Stimulated activated CD8-positive, alpha-beta memory T cell treated with anti-CD3 and anti-CD28 coated beads, Interleukin-12 subunit alpha, Interleukin-12 subunit beta, amount 100 ng/mL, for 1 hour (primary cell): ENCODE measurements at regions not wholly inside any gene's neighbourhood (a gene's known extent, or its start where the extent isn't known, plus 50 kb on each side); places are given as distances from the start of the nearest gene placed in this dataset.
"Not testable (repeated sequence)": the region's sequence is repeated elsewhere in the genome, so short reads cannot be mapped to it uniquely, and the experiment has no call there.

Experiments
- DNase-seq: peaks from one replicate; pipeline ENCODE4 v3.0.0-alpha.2; 2020; ENCODE audit warnings: low read depth

DNA sequence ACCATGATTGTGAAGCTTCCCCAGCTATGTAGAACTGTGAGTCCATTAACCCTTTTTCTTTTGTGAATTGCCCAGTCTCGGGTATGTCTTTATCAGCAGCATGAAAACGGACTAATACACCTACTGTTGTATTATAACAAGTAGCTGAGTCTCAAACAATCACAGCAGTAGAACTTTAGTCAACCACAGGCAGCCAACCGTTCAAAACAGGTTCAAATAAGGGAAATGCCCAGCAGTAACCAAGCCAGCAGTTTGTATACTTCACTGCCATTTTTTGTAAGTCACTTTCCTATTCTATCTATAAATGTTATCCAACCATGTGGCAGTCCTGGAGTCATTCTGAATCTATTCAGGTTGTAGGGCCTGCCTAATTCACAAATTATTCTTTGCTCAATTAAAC is 1560.6 kb upstream of the SLC39A10 start:
- DNase-seq = no peak

DNA sequence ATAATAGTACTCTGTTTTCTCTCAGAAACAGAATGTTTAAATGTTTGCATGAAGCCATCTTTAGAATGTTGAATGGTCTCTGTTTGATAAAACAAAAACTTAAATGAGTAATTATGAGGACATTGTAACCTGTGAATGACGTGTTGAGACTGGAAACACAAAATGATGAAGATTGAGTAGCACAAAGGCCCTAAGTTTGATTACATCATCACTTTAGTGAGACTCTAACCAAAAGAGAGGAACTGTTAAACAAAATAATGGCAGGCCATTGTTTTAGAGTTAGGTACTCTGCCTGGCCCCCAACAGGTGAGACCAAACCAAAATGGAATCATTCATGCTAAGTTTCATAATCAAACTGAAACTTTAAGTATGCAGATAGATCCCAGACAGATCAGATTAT is 1561.7 kb upstream of the SLC39A10 start:
- DNase-seq = no peak

GRCh38 chr2:194090251-194090905 is 1566.6 kb upstream of the SLC39A10 start:
- DNase-seq = no peak

- no peak for DNase-seq
Measured at GRCh38 chr2:194087089-194087958, 1569.7 kb upstream of the SLC39A10 start.

GRCh38 chr2:194086129-194086528 is 1570.9 kb upstream of the SLC39A10 start:
- no peak for DNase-seq

GRCh38 chr2:194079989-194080388 is 1577.0 kb upstream of the SLC39A10 start:
- DNase-seq = no peak

DNA sequence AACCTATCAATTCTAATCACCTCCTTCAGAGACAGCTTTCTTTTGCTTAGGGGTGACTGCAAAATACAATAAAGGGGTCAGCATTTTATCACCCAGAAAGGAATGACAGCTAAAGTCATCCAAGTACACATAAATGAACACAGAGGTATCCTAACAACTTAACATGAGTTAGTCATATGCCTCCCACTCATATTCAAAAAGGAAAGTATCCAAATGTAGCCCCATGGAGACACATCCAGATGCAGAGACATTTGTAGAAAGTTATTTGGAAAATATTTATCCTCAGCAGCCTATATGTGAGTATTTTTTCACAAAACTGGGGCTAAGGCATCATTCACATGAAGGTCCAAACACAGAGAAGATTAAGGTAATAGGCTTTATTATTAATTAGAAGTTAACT is 1579.7 kb upstream of the SLC39A10 start:
- DNase-seq = no peak

GRCh38 chr2:194062401-194062800 is 1594.6 kb upstream of the SLC39A10 start:
- no peak for DNase-seq

- no peak for DNase-seq
Measured at GRCh38 chr2:194060269-194060668, 1596.8 kb upstream of the SLC39A10 start.

DNA sequence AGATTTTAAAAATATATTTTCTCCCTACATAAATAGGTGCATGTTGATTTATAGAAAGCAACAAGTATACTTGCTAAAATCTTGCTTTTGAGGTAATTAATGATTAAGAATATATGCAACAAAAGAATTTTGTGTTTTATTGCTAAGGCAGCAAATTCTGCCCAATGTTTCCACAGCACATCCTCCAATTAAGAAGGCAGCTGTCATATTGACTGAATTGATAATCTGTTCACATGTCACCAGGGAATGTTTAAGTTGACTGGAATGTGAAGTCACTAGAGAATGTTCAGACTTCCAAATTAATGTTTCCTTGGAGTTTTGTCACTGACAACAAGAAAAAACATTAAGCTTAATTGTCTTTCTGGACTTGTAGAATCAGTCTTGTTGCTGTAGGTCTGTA is 1602.7 kb upstream of the SLC39A10 start:
- no peak for DNase-seq

GRCh38 chr2:194044321-194044720 is 1612.7 kb upstream of the SLC39A10 start:
- no peak for DNase-seq

- DNase-seq = not testable (repeated sequence)
Measured at GRCh38 chr2:194021130-194021529, 1635.9 kb upstream of the SLC39A10 start.

DNA sequence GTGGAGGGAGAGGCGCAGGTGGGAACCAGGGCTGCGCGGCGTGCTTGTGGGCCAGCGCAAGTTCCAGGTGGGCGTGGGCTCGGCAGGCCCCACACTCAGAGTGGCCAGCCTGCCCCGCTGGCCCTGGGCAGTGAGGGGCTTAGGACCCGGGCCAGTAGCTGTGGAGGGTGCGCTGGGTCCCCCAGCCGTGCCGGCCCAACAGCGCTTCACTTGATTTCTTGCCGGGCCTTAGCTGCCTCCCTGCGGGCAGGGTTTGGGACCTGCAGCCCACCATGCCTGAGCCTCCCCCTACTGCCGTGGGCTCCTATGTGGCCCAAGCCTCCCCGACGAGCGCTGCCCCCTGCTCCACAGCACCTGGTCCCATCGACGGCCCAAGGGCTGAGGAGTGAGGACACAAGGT is 1636.9 kb upstream of the SLC39A10 start:
- no peak for DNase-seq

GRCh38 chr2:194015751-194016150 is 1641.3 kb upstream of the SLC39A10 start:
- DNase-seq = no peak

- DNase-seq = no peak
Measured at GRCh38 chr2:194014639-194015038, 1642.4 kb upstream of the SLC39A10 start.

DNA sequence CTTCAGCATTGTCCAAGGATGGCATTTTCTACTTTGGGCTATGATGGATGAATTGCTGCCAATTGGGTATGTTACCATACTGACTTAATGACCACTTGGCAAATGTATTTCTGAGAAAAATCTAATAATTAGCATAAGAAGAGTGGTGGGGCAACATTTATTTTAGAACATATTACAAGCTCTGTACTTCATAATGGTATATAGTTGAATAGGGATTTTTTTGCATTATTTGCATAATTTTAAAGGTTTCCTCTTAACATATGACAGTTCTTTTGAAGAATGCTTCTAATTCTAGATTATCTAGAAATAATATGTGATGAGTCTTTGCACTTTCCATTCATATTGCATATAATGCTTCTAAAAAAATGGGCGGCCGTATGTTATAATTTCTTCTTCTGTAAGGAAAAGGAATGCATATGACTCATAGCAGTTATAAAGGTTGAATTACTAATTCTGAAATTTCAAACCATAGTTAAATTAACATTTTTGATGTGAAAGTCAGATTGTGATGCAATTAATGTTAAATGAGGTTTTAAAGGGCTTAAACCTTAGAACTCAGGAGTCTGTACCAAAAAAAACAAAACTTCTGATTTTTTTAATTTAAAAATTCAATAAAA is 1652.3 kb upstream of the SLC39A10 start:
- DNase-seq = no peak

DNA sequence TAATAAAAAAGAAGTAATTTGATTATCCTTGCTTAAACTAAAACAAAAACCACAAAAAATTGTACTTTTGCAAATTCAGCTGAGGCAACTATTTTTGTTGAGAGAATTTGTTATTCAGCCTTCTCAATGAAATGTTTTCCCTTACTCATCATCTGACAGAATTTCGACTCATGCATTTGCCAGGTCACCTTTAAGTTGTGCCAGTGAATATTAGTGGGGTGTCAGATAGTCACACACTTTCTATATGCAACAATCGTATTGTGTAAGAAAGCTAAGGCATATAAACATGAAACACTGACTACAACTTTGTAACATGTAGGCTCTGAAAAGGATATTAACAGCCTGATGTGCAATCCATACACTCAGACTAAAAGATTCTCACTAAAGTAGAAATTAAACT is 1653.1 kb upstream of the SLC39A10 start:
- DNase-seq = no peak

- no peak for DNase-seq
Measured at GRCh38 chr2:194002699-194003368, 1654.2 kb upstream of the SLC39A10 start.

DNA sequence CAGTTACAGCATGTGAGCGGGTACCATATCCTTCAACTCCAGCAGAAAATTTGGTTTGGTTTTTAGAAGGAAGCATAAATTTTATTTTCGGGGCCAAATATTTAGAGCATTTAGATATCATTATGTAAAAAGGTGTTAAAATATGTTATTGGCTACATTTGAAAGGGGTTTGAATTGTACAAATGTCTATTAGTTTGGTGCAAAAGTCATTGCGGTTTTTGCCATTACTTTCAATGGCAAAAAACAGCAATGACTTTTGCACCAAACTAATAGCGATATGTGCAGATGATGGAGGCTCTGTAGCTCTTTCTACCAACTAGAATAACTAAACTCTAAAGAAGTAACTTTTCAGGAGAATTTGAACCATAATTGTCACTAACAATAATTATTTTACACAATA is 1666.2 kb upstream of the SLC39A10 start:
- no peak for DNase-seq

DNA sequence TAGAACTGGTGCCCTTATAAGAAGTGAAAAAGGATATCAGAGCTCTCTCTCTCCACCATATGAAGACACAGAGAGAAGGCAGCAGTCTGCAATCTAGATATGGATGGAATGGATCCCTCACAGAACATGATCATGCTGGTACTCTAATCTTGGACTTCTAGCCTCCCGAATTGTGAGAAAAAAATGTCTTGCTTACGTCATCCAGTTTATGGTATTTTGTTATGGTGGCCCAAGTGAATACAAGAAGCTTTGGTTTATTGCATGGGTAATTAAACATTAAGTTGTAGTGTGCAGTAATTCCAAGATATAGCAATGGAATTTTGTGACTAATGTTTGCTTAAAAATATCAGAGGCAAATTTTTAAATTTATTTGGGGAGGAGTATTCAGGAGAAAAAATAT is 1667.4 kb upstream of the SLC39A10 start:
- DNase-seq = no peak

DNA sequence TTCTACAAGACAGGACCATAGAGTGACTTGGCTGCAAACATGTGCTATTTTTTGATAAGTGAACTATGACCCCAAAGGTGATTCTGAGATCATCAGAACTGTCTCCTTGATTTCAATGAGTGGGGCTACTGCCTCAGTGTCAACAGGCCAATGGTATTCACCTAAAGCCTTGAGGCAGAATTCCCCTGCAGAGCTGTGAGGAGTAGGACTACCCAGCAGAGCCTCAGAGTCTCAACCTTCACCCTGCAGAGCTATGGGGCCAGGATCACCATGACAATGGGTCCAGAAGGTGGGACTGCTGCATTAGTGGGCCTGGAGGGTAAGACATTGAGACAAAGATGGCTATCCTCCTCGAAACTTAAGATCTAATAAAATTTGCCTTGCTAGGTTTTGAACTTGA is 1668.2 kb upstream of the SLC39A10 start:
- no peak for DNase-seq

- DNase-seq = no peak
Measured at GRCh38 chr2:193985272-193985671, 1671.8 kb upstream of the SLC39A10 start.

DNA sequence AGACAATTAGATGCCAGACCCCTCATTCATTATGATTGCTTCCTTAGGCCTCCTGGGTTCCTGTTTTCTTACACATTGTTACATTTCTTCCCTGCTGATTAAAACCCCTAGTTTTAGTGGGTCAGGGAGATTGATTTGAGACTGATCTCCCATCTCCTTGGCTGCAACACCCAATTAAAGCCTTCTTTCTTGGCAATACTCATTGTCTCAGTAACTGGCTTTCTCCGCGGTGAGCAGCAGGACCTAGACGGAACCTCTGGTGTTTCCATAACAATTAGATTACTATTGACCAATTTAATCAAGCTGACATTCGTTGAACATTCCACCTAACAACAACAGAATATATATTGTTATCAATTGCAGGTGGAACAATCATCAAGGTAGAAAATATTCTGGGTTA is 1676.4 kb upstream of the SLC39A10 start:
- no peak for DNase-seq
